Fibroblast of the conjunctiva (primary cell): ENCODE measurements at regions not wholly inside any gene's neighbourhood (a gene's known extent, or its start where the extent isn't known, plus 50 kb on each side); places are given as distances from the start of the nearest gene placed in this dataset.

Experiments used
- DNase-seq: peaks from one replicate; pipeline ENCODE4 v3.0.0-alpha.2; 2010; ENCODE audit warnings: low read depth

DNA sequence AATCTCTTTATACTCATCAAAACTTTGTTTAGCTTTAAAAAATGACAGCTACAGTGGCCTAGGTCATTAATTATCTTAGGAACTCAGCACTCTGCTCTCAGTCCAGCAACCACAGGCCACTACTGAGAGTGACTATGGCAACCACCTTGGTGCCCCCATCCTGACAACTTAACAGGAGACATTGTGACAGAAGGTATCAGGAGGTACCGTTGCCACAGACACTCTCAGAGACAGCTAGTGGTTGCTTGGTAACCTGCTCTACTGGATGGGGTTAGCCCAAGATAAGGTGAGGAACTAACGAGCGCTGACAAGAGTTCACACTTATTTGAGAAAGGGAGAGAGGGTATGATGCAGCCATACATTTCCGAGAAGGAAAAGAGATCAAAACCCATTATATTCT, 76.1 kb upstream of the TFAP2D start:
- no peak for DNase-seq

DNA sequence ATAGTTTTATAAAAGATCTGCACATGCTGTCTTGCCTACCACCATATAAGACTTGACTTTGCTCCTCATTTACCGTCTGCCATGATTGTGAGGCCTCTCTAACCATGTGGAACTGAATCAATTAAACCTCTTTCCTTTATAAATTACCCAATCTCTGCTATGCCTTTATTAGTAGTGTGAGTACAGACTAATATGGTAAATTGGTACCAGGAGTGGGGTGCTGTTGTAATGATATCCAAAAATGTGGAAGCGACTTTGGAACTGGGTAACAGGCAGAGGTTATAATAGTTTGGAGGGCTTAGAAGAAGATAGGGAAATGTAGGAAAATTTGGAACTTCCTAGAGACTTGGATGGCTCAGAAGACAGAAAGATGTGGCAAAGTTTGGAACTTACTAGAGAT, 64.2 kb upstream of the TFAP2D start:
- DNase-seq: no peak

DNA sequence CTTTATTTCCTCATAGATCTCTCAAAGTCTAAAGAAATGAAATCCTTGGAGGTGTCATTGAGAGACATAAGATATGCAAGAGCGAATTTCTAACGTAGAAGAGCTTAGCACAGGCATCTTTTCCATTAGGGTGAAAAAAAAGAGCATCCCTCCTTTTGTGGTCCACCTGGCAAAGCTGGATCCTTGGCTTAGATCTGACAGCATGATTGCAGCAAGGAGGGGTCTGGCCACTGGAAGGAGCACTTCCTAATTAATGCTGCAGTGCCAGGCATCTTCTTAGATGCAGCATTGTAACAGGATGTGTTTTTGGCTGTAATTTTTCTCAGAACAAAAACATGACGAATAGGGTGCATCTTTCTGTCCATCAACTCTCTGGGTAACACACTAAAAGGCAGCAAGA, 60.1 kb upstream of the TFAP2D start:
- DNase-seq: no peak

DNA sequence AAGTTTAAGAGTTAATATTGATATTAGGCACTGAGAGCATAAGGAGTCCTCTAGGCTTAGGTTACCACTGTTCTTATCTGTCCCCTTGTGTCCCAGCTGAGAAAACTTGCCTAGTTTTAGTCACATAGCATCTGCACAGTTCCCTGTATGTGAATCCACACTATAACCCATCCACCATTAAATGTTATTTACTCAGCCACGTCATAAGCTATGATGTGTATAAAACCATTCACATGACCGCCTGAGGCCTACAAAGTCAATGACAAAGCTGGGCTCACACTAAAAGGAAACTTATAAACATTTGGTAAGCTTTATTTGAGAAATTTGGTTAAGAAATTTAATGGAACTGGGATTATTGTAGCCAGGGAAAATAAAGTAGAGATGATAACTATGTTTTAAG, 59.2 kb upstream of the TFAP2D start:
- DNase-seq: no peak

DNA sequence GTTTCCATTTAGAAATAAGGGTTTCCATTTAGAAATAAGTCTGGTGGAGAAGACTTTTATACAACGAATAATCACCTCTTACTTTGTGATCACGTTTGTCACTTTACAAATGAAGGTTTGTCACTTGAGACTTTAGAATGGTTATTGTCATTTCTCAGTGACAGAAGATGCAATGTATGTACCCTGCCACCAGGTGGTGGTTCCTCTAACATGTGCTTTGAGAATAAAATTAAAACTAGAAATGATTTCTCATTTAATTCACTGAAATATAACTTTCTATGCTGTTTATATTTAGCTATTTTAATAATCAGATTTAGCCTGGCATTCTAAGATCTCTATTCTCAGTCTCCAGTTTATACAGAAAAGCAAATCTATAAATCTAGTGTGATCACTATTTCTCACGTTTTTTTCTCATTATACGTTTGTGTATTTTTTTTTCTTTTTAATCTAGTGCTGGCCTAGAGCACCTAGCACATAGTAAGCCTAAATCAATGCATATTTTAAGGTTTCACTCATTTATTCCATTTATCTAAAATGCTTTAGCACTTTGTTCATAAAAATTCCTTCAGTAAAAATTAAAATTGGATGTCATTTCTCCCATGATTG, 57.4 kb upstream of the TFAP2D start:
- DNase-seq: no peak

DNA sequence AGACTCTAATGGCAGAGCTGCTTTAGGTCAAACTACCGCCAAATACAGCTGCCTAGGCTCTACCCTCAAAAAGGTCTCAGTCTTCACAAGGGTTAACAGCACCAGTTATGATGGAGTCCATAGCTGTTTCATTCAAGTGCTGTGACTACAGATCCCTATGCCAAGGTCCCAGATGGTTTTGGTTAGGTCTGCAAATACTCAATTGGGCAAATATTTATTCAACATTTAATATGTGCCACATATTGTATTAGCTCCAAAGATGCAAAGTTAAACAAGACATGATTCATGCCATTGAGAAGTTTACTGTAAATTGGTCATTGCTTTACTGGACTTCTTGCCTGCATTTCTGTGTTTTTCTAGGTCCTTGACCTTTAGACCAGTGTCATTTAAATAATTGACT, 55.8 kb upstream of the TFAP2D start:
- DNase-seq: no peak

DNA sequence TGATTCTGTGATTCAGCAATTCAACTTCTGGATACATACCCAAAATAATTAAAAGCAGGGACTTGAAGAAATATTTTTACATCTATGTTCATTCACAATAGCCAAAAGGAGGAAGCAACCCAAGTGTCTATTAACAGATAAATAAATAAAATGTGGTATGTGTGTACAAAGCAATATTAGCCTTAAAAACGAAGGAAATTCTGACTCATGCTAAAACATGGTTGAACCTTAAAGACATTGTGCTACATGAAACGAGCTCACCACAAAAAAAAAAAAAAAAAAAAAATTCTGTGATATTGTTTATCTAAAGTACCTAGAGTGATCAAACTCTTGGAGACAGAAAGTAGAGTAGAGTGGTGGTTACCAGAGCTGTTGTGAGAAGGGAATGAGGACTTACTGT, 54.8 kb upstream of the TFAP2D start:
- DNase-seq: no peak

DNA sequence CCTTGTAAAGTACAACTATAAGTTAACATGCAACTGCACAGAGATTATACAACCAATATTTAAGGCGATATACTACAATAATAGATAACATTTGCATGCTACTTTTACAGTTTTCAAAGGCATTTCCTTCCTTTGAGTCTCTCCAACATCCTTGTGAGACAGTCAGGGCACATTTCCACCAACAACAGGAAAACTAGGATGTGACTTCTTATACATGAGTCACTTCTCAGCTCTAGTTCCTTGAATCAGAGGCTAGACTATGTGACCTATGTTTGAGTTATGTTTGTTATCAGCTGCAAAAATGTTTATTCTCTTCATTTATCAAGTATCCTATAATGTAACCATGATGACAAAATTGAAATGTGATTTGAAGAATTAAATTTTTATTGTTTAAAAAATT, 51.7 kb upstream of the TFAP2D start:
- DNase-seq: no peak
